ENCODE measurements at regions not wholly inside any gene's neighbourhood (a gene's known extent, or its start where the extent isn't known, plus 50 kb on each side); places are given as distances from the start of the nearest gene placed in this dataset.

GRCh38 chr7:35993113-35993512 lies 159.9 kb upstream of the EEPD1 start:
- TF ChIP-seq, protein P1, sequence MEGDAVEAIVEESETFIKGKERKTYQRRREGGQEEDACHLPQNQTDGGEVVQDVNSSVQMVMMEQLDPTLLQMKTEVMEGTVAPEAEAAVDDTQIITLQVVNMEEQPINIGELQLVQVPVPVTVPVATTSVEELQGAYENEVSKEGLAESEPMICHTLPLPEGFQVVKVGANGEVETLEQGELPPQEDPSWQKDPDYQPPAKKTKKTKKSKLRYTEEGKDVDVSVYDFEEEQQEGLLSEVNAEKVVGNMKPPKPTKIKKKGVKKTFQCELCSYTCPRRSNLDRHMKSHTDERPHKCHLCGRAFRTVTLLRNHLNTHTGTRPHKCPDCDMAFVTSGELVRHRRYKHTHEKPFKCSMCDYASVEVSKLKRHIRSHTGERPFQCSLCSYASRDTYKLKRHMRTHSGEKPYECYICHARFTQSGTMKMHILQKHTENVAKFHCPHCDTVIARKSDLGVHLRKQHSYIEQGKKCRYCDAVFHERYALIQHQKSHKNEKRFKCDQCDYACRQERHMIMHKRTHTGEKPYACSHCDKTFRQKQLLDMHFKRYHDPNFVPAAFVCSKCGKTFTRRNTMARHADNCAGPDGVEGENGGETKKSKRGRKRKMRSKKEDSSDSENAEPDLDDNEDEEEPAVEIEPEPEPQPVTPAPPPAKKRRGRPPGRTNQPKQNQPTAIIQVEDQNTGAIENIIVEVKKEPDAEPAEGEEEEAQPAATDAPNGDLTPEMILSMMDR (conservative IDR thresholded peaks at IDR 0.05), result no peak
- Histone ChIP-seq H2BK20ac (ENCODE audit: low read depth, low read length, poor library complexity, severe bottlenecking) (no peak overlapping the region), H3K18ac (ENCODE audit: insufficient read length, low read depth, low read length) (no peak overlapping the region), H2BK5ac (ENCODE audit: insufficient read length, low read length) (no peak overlapping the region), H2BK120ac (ENCODE audit: low read depth, low read length, poor library complexity, severe bottlenecking) (no peak overlapping the region), H3K9ac (ENCODE audit: extremely low read depth, insufficient read length, low read length) (no peak overlapping the region), H3K27me3 (ENCODE audit: insufficient read depth, low read length) (no peaks in the 10 kb centered on the region), H3K9me3 (ENCODE audit: control insufficient read depth, low read depth, low read length) (no peaks in the 10 kb centered on the region), H3K4ac (ENCODE audit: low read depth, low read length) (no peak overlapping the region), H3K56ac (ENCODE audit: insufficient read length, low read depth, low read length) (no peak overlapping the region), H3K14ac (ENCODE audit: insufficient read depth, low read length) (no peak overlapping the region), H3K4me1 (ENCODE audit: insufficient read depth, low read length) (no peaks in the 10 kb centered on the region), H4K5ac (ENCODE audit: insufficient read length, low read depth, low read length) (no peak overlapping the region), H3K79me1 (ENCODE audit: insufficient read depth, low read depth, low read length, poor library complexity, severe bottlenecking) (no peaks in the 10 kb centered on the region), H3K79me2 (ENCODE audit: insufficient read depth, low read length) (no peaks in the 10 kb centered on the region), H3K23ac (ENCODE audit: insufficient read length, low read depth, low read length) (no peak overlapping the region), H2BK15ac (ENCODE audit: low read depth, low read length) (no peak overlapping the region), H2AFZ (ENCODE audit: low read length) (no peak overlapping the region), H4K20me1 (ENCODE audit: control insufficient read depth, insufficient read depth, insufficient read length) (no peaks in the 10 kb centered on the region), H3T11ph (ENCODE audit: low read length) (no peak overlapping the region), H3K23me2 (ENCODE audit: insufficient read length, low read depth, low read length, poor library complexity, severe bottlenecking) (no peaks in the 10 kb centered on the region), H2BK12ac (ENCODE audit: insufficient read length, low read depth, low read length) (no peak overlapping the region), H3K27ac (ENCODE audit: insufficient read length, low read depth, low read length) (no peak overlapping the region), H4K8ac (replicated peaks; ENCODE audit: insufficient read length, low read depth, low read length) (no peak overlapping the region), H3K4me2 (ENCODE audit: insufficient read depth, insufficient read length, low read length) (no peak overlapping the region), H2AK5ac (ENCODE audit: insufficient read length, low read length) (no peak overlapping the region), H4K91ac (ENCODE audit: insufficient read length, low read depth, low read length) (no peak overlapping the region)
- H3K9me3 Mint-ChIP-seq, result no peaks in the 10 kb centered on the region
- H3K27ac Mint-ChIP-seq, result no peak overlapping the region
- no peak overlapping the region for H3K4me3 Mint-ChIP-seq
- no CpG with 5 or more reads among the region's 2 CpGs for WGBS (ENCODE audit: extremely low coverage, insufficient read length, low lambda C conversion rate)
- DNase-seq, result no peak
- no peaks in the 10 kb centered on the region for H3K27me3 Mint-ChIP-seq (ENCODE audit: low read depth)
- H3K4me1 Mint-ChIP-seq, result peaks cover 3% of the 10 kb centered on the region in 2 experiments; a peak in 3 of 4 replicates
- no peaks in the 10 kb centered on the region for H3K36me3 Mint-ChIP-seq (ENCODE audit: insufficient read depth in 1 of 3, low read depth in 3 of 3)
